DMS53 (cell line): ENCODE measurements at regions not wholly inside any gene's neighbourhood (a gene's known extent, or its start where the extent isn't known, plus 50 kb on each side); places are given as distances from the start of the nearest gene placed in this dataset.

Experiments used
- DNase-seq: peaks from one replicate; lab custom pipeline; 2025; lab: John Stamatoyannopoulos, UW

DNA sequence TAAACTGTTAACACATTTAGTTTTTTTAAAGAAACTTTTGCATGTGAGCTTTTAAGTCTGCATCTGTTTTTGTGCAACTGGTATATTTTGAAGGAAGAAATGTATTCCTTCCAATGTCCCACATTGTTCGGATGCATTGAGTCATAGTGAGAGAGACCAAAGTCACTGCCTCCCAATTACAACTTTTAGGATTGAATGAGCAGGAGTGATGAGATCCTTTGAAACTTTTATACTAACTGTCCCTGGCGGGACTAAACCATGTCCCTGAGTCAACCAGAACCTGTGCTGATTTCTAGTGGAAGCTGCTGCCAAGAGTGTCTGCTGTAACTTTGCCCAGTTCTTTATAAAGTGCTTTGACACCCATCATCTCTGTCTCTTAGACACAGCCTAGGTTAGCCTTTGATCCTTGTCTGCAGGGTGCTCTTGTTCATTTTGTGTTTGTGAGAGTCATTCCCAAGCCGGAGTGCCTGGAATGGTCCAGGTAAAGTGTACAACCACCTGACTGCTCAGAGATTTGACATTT lies 122.7 kb downstream of the ZNF518B start:
- DNase-seq: no peak

DNA sequence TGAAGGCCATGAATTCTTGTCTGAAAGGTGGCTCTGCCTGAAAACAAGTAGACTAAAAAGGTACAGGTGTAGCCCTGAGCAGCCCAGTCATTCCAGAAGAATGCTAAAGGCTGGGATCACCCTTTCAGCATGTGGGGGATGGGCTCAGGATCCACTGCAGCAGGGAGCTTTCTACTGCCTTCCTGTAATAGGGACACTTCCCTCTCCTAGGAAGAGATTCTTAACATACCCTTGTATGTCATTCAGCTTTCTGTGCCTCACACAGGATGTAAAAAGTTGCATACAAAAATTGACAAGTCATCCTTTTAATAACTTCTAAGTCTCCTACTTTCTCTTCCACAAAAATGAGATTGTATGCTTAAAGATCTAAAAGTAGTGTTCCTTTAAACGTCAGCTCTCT lies 123.3 kb downstream of the ZNF518B start:
- DNase-seq: no peak

DNA sequence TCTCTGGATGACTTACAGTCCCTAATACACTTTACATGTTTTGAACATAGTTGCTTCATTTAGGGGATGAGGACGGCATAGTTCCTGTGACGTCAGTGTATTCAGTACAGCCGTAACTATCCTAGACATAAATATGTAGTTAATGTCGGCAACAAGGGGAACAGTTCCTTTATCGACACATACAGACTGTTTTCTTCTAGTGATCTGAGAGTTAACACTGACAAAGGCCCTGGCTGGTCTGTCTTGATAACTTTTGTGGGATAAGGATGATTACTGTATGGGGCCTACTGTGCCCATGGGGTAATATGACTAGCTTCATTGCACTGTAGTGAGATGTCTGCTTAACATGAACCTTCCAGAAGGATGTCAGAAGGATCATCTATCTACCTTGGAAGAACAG lies 131.2 kb downstream of the ZNF518B start:
- no peak for DNase-seq

DNA sequence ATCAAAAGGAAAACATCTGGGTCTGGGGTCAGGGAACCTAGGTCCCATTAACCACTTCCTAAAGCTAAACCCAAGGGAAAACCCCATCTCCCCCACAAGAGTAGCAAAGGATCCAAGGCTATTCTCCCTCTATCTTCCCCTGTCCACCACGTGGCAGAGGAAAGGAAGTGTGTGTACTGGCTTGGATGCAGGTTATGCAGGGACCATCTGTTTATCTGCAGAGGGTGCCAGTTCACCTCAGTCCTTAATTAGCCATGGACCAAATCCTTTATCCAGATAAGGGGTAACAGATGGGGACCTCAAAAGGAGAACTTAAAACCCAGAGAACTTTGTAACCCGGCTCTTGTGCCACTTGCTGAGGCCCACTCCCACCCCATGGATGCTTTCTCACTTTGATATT lies 135.3 kb downstream of the ZNF518B start:
- no peak for DNase-seq

DNA sequence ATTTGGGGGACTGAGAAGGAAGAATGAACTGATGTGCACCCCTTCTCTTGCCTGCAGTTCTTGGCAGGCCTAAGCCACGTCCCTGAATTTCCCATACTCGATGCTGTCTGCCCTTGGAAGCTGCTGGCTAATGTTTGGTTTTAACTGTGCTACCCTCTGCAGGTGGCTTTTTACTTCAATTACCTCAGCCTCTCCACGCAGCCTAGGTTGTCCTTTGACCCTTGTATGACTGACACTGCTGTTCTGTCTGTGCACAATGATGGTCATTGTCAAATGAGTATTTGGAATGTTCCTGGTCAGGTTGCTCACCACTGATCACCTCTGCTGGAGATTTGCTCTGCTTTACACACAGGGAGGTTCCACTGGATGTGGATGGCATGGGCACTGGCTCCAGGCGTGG lies 137.1 kb downstream of the ZNF518B start:
- DNase-seq: no peak

DNA sequence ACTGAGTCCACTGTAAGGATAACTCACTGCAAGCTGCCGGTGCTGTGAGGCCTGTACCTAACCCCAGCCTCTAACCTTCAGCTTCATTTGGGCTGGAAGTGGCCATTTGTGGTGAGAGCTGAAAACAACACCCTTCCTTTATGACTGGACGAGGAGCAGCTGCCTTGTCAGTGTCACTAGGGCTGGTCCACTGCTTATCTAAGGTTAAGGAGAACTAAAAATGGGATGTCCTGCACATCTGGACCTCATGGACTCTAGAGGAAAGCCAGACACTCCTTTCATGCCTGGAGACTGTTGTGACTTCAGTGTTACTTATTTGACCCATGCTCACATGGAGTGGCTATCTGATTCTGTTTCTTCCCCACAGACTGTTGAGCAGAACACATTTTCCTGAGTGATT lies 139.9 kb downstream of the ZNF518B start:
- DNase-seq: no peak

DNA sequence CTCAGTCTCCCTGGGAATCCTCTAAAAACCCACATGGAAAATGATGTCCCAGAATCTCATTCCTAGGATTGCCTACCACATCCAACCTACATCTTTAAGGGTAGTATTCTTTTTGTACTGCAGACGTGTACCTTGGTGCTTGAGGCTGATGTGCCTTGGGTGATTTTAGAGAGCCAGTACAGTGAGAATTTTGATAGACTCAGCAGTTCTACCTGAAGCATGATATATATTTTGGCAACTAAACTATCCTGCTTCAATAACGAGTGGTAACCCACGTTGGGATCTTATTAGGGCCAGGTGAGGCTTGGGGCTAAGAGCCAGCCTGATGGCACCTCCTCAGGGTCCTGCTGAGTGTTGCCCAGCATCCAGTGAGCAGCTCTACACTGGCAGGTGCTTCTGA lies 140.4 kb downstream of the ZNF518B start:
- no peak for DNase-seq

DNA sequence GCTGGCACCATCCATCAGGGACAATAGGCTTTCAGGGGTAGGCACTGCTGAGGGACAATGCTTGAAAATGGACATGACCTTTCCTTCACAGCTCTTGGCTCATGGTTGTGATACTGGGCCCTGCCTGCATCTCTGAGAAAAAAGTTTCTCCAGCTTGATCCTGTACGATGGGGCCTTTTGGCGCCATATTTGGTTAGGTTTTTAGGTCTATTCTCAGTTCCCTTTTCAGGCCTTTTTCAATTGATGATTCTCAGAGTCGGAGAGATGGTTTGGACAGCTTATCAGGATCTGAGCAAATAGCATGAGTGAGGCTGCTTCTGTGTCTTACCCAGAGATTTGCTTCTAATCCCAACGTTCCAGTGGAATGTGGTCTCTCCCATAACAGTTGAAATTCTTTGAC lies 141.6 kb downstream of the ZNF518B start:
- no peak for DNase-seq

DNA sequence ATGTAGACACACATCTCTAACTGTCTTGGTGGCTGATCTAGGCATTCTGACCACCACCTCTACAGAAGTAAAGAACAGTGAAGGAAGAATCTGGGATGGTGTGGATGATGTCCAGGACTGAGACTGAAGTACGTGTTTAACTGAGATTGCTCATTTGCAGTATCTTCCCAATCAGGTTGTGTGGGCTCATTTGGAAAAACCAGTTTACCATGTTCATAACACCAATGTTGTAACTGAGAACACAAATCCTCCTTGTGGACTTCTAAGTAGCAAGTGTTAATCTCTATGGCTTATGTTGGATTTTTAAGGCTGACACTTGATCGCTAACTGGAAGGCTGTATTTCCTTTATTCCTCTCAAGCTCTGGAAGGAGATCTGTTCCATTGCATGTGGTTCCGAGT lies 144.7 kb downstream of the ZNF518B start:
- DNase-seq: no peak

DNA sequence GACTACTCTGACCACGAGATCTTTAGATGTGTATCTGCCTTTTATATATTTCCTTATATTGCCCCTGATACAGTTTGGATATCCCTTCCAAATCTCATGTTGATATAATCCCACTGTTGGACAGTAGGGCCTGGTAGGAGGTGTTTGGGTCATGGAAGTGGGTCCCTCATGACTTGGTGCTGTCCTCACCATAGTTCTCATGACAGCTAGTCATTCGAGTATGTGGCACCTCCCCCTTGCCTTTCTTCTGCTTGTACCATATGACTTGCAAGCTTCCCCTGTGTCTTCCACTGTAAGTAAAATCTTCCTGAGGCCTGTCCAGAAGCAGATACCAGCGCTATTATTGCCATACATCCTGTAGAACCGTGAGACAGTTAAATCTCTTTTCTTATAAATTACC lies 145.3 kb downstream of the ZNF518B start:
- no peak for DNase-seq

DNA sequence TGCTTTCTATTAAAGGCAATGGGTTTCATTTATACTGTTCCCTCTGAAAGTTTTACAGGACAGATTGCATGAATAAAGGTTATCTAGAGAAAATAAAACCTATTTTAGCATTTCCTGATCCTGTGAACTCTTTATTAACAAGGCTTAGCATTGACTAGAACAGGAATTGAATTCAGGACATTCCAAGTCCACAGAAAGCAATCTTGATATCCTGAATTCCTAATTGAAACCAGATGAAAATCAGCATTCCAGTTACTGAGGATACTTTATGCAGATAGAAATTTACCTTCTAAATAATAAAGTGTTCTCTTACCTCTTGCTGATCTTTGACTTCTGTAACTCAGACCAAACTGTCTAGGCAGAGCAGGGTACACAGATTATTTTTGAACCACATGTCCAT lies 151.4 kb downstream of the ZNF518B start:
- DNase-seq: no peak

DNA sequence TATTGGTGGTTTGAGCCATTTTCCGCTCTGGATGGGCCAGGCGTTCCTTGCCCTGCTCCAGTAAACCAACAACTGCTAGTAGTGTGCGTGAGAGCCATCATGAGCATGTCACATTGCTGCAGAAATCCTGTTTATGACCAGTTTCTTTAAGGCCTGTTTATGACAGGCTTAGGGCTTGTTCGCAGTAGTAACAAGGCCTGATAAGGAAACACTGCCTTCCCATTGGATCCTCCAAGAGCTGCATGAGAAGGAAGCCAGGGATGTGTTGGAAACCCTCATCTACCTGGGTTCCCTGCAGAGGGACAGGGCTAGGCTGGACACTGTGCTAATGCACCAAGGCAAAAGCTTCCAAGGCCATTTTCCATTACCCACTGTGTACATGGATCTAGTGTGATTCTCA lies 153.9 kb downstream of the ZNF518B start:
- DNase-seq: no peak

DNA sequence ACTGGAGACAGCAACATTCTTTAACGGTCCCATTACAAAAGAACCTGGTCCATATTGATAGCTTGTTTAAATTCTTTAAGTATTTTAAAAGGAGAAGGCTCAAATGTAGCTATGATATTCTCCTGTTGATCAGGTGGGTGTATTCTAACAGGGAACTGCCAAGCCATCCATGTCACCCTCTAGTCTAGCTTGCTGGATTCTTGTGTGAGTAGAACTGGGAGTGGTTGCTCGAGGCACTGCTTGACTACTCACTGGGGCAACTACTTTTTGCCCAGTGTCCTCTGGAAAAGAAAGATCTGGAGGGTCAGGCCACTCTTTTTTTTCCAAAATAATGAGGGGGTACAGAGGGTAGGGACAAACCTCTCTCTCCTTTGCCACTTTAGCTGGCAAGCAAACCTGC lies 155.1 kb downstream of the ZNF518B start:
- DNase-seq: no peak

DNA sequence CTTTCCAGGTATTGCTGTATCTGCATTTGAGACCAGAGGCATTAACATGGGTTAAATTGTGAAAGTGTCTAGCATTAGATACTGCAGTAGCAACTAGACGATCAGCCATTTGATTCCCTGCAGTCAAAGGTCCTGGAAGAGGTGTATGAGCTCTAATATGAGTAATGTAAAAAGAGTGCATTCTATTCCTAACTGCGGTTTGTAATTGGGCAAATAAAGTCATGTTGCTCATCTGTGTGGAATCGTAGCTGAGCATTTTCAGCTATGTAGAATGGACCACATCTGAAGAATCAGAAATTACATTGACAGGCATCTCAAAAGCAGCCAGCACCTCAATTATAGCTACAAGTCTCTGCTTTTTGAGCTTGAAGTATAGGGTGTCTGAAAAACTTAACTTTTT lies 157.6 kb downstream of the ZNF518B start:
- no peak for DNase-seq

DNA sequence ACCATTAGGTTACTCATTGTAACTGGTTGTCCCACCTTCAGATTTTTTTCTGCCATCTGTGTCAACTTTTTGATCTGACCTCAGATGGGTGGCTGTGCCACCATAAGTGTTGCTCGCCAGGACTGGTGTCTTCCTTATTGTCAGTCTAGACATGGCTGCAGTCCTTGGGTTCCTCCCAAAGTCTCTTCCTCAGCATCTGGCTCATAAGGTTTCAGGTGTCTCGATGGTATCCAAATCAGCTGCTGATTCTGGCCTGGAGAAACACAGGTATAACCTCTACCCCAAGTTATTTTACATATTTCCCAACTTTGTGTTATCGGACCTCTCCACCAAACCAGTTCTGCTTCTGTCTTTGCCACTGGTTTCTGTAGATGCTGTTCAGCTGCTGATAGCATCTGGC lies 158.5 kb downstream of the ZNF518B start:
- DNase-seq: no peak

DNA sequence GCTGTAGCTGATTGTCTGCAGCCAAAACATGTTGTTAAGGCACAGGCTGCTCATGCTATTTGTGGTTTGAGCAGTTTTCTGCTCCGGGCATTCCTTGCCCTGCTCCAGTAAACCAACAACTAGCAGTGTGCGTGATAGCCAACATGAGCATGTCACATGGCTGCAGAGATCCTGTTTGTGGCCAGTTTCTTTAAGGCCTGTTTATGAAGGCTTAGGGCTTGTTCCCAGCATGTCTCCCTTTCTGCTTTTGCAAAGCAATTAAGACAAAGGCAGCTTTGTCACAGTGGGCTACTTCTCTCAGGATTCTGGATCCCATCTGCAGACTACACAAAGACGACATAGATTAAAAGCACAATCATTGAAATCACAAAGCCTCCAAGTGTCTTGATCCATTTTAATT lies 160.5 kb downstream of the ZNF518B start:
- no peak for DNase-seq

DNA sequence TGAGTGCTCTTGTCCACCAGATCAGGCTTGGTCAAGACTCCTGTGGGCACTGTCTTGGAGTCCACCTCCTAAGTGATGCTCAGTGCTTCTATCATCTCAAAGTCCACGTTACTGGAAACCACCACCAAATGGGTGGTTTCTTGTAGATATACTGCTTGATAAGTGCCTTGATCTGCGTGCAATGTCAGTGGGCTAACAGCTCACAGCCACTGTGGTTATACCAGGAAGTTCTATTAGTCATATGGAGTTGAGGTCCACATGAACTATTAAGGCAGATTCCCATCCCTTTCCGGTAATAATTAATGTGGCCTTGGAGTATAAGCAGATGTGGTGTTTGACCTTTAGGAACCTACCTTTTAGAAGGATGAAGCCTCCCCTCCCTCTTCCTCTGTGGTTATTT lies 161.9 kb downstream of the ZNF518B start:
- DNase-seq: no peak

DNA sequence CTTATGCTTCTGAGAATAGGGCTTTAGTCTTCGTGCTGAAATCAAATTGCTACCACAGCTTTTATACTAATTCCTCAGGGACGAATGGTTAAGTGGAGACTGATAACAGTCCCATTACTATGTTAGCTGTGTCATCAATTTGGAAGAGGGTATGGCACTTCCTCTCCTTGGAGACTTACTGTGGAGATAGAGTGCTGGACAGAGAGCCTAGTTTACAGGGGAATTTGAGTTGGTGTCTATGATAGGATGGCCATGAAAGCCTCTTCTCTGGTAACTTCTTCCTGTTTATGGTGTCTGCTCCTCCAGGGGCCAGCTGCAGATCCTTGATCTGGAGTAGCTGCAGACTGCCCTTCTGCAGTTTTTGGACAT lies 167.7 kb downstream of the ZNF518B start:
- DNase-seq: no peak

DNA sequence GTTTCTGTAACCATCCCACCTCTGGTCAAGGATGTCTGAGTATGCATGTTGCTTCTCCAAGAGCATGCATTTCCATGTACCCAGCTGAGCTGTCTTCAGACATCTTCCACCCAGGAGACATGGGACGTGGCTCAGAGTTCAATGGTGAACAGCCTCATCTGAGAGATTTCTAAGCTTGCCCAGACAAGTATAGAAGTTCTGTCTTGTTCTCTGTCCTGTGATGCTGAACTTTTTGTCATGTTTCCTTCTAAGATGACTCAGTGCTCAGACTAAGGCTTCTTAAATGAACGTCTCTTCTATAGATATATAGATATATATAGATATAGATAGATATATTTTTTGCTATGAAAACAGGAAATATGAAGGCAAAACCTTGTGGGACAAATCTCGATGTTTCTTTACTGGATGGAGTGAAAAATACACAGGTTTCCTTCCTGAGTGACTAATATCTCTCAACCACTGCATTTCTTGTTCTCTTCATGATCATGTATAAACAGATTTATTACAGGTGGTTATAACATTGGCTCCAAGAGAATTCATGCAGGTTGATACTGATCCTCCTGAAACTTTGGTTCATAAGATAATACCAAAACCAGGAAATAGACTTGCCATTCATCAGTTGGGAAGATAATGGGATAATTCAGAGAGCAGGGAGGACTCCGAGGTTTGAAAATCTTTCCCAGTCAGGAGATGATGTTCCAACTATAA lies 168.2 kb downstream of the ZNF518B start:
- DNase-seq: no peak

DNA sequence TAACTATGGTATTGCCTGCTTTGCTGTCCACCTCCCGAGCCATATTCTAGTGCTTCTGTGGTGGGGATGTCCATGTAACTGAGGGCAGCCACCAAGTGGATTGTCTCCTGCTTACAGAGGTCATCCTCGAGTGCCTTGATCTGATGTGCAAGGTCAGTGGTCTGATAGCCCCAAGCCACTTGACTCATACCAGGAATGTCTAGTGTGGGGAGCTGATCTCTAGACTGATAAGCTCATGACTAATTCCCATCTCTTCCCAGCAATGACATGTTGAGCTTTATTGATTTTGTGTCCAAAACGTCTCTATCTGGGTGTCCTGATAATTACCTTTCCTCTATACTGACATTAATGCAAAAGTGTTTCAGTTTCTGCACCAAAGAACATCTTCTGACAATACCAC lies 168.4 kb upstream of the WDR1 start:
- DNase-seq: no peak

DNA sequence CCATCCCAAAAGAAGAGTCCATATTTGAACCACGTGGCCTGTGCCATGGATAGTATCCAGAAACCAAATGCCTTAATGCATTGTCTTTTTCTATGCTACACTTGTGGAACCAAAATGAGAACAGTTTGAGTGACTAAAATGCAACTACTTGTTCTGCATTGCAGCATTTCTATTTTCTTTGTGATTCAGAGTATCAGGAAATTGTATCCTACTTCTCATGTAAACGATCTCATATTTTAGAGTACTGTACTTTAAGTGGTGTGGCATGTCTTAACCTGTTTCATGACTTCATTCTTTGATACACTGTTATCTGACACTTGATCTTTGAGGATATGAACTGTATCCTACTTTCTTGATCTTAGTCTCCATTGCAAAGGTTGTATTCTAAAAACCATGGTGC lies 167.2 kb upstream of the WDR1 start:
- DNase-seq: no peak

DNA sequence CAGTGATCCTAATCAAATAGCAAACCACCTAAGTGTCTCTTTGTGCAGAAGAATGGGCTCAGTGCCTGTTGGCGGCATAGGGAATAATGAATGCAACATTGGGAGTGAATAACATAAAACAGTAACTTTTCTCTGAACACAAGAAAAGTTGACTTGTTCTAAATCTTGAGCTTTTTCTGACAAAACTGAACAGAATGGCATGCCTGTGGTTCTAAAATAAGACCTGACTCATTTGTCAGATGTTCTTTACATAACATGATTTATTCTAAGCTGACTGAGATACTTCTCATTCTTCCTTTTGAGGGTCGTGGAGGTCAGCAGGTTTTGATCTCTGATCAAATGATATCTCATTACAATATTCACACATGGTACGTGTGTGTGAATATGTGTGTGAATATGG lies 165.4 kb upstream of the WDR1 start:
- no peak for DNase-seq

DNA sequence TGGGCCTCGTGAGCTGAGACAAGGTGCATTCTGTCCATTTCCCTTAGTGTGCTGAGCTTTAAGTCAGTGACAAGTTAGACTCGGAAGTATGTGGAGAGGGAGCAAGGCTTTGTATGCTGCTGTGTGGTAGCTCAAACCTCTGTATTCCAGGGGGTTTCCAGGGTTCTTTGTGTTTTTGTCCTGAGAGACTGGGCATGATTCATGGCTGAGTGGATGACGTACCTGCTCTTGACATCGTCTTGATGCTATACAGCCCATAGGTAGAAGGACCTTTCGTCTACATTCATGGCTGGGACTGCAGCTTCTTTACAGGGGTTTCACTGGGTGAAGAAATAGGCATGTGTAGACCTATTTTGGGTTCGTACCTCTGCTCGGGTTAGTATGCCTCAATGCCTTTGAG lies 162.7 kb upstream of the WDR1 start:
- DNase-seq: peak; percentile 30

DNA sequence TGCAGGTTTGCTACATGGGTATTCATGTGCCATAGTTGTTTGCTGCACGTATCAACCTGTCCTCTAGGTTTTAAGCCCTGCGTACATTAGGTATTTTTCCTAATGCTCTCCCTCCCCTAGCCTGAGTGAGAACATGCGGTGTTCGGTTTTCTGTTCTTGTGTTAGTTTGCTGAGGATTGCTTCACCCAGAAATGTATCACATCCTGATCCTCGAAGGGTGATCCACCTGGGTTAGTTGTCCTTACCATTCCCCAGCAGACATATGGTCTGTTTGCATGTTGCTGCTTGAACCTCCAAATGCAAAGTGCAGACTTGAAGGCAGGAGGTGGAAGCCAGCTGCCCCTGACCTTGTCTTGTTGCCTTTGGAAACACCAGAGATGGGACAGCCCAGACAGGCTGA lies 161.5 kb upstream of the WDR1 start:
- DNase-seq: no peak

DNA sequence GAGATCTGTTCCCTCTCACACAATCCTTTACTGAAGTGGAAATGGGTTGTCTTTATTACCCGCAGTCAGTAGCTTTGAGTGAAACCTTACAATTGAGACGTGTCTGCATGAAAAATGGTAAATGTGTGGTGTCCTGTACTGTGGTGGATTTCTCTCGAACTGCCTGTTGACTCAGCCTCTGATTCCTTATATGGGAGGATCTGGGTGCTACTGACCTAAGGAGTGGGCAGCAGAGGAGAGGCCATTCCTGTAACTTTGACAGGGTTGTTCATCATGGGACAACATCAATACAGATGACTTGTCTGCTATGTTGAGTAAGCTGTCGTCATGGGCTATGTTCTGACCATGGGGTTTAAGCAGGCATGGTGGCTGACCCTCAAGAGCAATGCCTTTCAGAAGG lies 159.6 kb upstream of the WDR1 start:
- no peak for DNase-seq
